ENCODE measurements at regions not wholly inside any gene's neighbourhood (a gene's known extent, or its start where the extent isn't known, plus 50 kb on each side); places are given as distances from the start of the nearest gene placed in this dataset.
"Not testable (repeated sequence)": the region's sequence is repeated elsewhere in the genome, so short reads cannot be mapped to it uniquely, and the experiment has no call there.

DNA sequence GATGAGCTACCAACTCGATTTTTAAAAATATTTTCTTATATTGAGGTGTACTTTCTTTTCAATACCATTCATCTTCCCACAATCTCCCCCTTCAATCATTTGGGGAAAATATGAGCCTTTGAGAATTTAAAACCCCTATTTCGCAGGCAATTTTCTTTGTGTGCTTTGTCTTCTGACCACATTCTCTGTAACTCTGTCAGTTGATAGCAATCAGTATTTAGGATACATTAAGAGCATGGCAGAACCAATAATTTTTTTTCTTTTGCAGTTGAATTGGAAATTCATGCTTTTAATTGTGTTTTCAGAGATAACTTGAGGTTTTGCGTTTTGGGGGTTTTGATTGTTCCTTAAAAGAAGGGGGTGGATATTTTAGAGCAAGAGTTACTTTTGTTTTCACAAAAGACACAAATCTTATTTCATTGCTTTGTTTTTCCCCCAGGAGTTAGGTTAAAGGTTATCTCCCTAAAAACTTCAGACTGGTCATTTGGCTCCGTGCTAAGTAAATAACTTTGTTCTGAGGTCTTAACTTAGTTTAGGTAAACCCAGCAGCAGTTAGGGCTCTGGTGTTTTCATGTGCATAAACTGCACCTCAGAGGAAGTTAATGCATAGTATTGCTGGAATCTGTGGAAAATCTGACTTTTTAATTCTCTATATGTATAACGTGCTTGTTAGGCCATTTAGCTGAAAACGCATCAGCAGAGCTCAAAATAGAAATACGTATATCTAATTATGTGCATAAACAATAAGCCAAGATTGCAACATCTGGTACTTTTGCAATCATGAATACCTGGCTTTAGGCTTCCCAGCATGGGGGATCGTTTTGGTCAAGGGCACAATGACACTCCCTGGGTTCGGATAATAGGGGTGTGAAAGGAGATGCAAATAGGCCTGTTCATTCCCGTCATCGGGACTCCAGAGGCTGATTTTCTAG lies 676.4 kb upstream of the ANKRD30A start:
- no peak for DNase-seq (ENCODE audit: low read depth)

- no peak for DNase-seq (ENCODE audit: low read depth)
These were observed 678.5 kb upstream of the ANKRD30A start for GRCh38 chr10:36446881-36447280.

- no peak for DNase-seq (ENCODE audit: low read depth)
These were observed 682.2 kb upstream of the ANKRD30A start for GRCh38 chr10:36443233-36443632.

DNA sequence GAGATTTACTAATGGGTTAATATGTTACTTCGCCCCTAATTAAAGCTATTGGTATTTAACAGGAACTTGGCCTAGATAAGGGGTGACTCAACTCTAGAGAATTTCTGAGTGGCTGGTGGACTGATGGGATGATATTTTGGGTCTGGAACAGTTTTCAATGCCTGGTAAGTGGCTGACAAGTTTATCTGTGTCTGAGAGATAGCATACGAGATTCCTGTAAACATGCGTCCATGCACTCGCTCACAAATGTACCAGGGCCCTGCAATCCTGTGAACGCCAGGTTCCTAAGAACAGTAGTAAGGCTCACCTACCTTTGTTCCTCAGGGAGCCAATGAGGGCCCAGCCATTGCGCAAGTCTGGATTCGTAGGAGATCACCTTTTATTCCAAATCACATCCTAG lies 683.8 kb upstream of the ANKRD30A start:
- DNase-seq (ENCODE audit: low read depth) = no peak

- DNase-seq (ENCODE audit: low read depth) = no peak
These were observed 684.9 kb upstream of the ANKRD30A start for GRCh38 chr10:36440539-36440938.

DNA sequence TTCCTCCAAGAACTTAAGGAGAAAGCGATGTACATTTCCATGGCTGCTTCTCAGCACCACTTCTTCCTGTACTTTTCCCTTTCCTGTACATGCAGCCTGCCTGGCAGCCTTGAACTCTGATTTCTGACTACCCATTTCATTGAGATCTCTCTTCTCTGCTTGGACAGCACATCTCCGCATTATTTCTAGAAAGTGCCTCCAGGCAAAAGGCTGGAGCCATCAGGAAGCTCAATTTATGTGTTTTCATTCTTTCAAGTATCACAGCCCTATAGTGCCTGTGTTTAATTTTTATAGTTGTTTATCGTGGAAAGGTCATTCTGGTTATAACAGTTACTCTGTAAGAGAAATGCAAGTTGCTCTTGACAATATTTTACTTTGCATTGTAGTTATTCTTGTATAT lies 688.0 kb upstream of the ANKRD30A start:
- DNase-seq (ENCODE audit: low read depth) = no peak

DNA sequence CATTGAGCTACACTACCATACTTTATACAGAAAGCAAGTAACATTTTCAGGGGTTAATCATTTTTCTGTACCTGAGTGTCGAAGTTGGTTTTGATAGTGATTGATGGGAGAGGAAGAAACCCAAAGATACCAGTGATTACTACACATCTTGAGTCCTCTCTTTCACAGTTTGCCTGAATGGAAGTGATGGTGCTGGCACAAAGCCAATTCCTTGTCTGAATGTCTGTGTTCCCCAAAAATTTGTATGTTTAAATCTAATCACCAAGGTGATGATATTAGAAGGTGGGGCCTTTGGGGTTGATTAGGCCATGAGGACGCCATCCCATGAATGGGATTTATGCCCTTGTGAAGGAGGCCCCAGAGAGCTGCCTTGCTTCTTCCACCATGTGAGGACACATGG lies 696.9 kb upstream of the ANKRD30A start:
- DNase-seq (ENCODE audit: low read depth) = no peak

GRCh38 chr10:36425131-36425797 lies 700.1 kb upstream of the ANKRD30A start:
- DNase-seq (ENCODE audit: low read depth) = no peak

DNA sequence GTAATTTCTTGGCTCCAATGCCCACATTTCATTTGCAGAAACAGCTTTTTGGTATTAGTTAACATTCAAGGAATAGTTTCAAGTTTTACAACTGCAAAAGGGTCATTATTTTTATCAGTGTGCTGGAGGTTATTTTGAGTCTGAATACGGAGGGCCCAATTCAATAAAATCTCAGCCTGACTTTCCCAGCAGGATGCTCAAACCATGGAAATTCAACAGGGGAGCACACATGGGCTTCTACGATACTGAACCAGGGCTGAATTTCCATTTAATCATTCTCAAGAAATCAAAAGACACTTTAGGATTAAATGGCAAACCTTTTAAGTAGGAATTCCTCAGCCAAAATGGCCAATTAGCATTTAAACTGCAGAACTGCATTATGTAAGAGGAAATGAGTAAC lies 700.9 kb upstream of the ANKRD30A start:
- DNase-seq (ENCODE audit: low read depth) = no peak

DNA sequence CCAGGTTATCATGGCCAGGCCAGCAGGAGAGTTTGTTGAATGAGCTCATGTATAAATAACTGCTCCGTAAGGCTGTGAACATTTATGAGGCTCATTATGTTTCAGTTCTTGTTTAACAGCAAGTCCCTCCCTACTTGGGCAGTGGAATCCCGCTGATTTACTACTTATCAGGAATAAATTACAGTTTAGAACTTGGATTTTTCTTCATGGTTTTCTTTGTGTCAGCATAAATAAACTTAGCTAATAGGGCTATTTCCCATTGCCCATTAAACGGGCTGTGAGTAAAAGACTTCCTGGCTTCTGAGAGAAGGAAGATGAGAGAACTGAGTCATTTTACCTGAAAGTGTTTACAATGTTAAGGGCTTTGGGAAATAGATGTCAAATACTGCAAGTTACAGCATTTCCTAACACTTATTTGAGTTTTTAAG lies 701.6 kb upstream of the ANKRD30A start:
- DNase-seq (ENCODE audit: low read depth) = no peak

- no peak for DNase-seq (ENCODE audit: low read depth)
These were observed 703.4 kb upstream of the ANKRD30A start for GRCh38 chr10:36421992-36422391.

DNA sequence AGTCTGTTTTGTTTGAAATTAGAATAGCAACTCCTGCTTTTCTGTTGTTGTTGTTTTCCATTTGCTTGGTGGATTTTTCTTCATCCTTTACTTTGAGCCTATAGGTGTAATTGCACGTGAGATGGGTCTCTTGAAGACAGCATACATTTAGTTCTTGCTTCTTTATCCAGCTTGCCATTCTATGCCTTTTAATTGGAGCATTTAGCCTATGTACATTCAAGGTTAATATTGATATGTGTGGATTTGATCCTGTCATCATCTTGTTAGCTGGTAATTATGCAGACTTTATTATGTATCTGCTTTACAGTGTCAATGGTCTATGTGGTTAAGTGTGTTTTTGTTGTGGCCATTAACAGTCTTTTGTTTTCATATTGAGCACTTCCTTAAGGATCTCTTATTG lies 708.9 kb upstream of the ANKRD30A start:
- no peak for DNase-seq (ENCODE audit: low read depth)

DNA sequence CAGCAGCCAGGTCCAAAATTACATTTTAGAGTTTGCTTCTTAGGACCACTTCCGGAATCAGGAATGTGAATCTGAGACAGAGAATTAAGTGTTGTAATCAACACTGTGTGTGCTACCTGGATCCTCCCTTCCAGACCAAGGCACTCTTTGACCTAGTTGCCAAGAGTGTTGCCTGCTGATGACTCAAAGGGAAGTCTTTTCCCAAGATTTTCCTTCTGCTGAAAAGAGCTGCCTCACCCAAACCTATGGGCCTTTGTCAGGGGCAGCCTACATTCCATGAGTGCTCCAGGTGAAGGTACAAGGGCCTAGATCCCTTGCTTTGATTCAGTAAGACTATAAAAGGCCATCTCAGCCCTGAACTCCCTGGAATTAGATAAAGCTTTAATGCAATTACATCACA lies 712.5 kb upstream of the ANKRD30A start:
- no peak for DNase-seq (ENCODE audit: low read depth)

GRCh38 chr10:36400238-36400637 lies 725.2 kb upstream of the ANKRD30A start:
- DNase-seq (ENCODE audit: low read depth) = not testable (repeated sequence)

GRCh38 chr10:36393801-36394200 lies 731.6 kb upstream of the ANKRD30A start:
- no peak for DNase-seq (ENCODE audit: low read depth)

- no peak for DNase-seq (ENCODE audit: low read depth)
These were observed 734.0 kb upstream of the ANKRD30A start for GRCh38 chr10:36391405-36391804.

- no peak for DNase-seq (ENCODE audit: low read depth)
These were observed 735.2 kb upstream of the ANKRD30A start for GRCh38 chr10:36390221-36390620.

DNA sequence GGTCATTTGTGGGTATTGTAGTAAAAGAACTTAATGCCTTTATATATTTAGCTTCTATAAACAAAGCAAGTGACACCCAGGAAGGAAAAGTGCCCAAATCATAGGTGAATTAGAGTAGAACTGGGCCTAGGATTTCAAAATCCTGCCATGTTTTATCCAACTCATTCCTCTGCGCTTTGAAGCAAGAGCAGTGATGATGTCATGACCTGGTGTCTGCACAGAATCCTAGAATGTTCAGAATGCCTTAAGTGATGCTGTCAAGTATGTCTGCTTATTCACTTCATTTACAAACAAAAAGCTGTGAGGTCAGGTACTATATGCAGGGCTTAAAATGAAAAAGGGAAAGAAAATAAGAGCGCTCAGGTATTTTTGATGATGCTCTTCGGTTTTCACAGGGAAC lies 737.2 kb upstream of the ANKRD30A start:
- DNase-seq (ENCODE audit: low read depth) = no peak

DNA sequence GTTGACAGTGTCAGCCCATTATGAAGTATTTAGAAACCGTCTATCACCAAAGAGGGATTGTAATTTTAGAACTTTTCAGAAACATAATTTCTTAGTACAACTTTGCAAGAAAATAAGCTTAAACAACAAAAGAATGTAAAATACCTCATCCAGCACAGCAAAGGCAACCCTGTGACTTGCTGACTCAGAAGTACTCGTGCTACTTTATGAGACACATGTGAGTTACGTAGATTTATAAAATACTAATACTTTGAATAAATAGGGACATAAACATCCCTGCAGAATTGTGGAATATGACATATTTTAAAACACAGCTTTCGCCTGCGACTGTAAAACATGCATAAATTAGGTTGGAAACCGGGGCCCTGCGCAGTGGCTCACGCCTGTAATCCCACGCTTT lies 739.7 kb upstream of the ANKRD30A start:
- DNase-seq (ENCODE audit: low read depth) = no peak

- no peak for DNase-seq (ENCODE audit: low read depth)
These were observed 741.3 kb upstream of the FZD8 start for GRCh38 chr10:36383349-36383748.

DNA sequence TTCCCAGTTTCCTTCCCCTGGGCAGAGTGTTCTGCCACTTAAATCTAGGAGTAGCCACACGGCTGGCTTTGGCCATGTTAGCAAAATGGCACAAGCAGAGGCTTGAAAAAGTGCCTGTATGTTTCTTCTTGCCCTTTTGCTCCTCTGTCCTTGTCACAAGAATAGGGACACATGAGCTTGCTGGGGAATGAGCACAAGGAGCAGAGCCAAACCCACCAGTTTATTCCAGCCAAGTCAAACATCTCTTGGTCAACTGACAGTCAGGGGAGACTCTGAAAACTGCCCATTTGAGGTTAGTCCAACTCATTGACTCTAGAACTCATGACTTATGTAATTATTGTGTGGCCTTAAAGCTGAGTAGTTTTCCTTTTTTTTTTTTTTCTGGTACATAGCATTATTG lies 739.7 kb upstream of the FZD8 start:
- no peak for DNase-seq (ENCODE audit: low read depth)

GRCh38 chr10:36380538-36380937 lies 738.4 kb upstream of the FZD8 start:
- DNase-seq (ENCODE audit: low read depth) = no peak

DNA sequence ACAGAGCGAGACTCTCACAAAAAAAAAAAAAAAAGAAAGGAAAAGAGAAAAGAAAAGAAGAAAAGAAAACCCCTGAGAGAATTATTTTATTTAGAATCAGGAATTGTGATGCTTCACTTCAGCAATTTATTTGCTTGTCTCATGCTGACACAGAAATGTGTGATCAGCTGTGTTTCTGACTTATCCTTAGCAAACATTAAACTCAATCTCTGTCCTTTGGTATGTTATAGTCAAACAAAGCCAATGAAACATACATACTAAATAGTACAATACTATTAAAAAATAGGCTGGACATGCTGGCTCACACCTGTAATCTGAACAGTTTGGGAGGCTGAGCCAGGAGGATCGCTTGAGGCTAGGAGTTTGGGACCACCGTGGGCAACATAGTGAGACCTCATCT lies 733.0 kb upstream of the FZD8 start:
- no peak for DNase-seq (ENCODE audit: low read depth)

Data from stimulated activated CD8-positive, alpha-beta memory T cell treated with anti-CD3 and anti-CD28 coated beads, Interleukin-12 subunit alpha, Interleukin-12 subunit beta, amount 100 ng/mL, for 1 hour (primary cell).